ENCODE measurements at regions not wholly inside any gene's neighbourhood (a gene's known extent, or its start where the extent isn't known, plus 50 kb on each side); places are given as distances from the start of the nearest gene placed in this dataset.

GRCh38 chr2:147577998-147578380 is 266.8 kb upstream of the ACVR2A start:
- POLR2A ChIA-PET, result no interaction called here
- CTCF ChIA-PET, result no interaction called here
- H3K36me3 ChIP-seq (ENCODE audit: control insufficient read depth in 2 of 2, insufficient read depth in 1 of 2, low read length in 2 of 2), result no peaks in the 10 kb centered on the region
- no peaks in the 10 kb centered on the region for H3K4me1 ChIP-seq (ENCODE audit: control insufficient read depth, insufficient read depth, low read length)
- no peak overlapping the region for H3K4me3 ChIP-seq (ENCODE audit: low read depth, low read length)
- H3K9me3 ChIP-seq (ENCODE audit: control insufficient read depth, insufficient read depth, low read depth, low read length), result no peaks in the 10 kb centered on the region
- H3K27ac ChIP-seq (ENCODE audit: extremely low read depth, low read depth, low read length), result no peak overlapping the region
- no peak for TF ChIP-seq ZNF621 (tag by site-specific recombination; IDR thresholded peaks at IDR 0.05)
- TF ChIP-seq, protein P1, sequence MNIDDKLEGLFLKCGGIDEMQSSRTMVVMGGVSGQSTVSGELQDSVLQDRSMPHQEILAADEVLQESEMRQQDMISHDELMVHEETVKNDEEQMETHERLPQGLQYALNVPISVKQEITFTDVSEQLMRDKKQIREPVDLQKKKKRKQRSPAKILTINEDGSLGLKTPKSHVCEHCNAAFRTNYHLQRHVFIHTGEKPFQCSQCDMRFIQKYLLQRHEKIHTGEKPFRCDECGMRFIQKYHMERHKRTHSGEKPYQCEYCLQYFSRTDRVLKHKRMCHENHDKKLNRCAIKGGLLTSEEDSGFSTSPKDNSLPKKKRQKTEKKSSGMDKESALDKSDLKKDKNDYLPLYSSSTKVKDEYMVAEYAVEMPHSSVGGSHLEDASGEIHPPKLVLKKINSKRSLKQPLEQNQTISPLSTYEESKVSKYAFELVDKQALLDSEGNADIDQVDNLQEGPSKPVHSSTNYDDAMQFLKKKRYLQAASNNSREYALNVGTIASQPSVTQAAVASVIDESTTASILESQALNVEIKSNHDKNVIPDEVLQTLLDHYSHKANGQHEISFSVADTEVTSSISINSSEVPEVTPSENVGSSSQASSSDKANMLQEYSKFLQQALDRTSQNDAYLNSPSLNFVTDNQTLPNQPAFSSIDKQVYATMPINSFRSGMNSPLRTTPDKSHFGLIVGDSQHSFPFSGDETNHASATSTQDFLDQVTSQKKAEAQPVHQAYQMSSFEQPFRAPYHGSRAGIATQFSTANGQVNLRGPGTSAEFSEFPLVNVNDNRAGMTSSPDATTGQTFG (tag by site-specific recombination; IDR thresholded peaks at IDR 0.05; ENCODE audit: borderline replicate concordance), result no peak
- TF ChIP-seq ZNF19 (tag by site-specific recombination; IDR thresholded peaks at IDR 0.05; ENCODE audit: low read depth), result no peak
- TF ChIP-seq SP3 (tag by site-specific recombination; IDR thresholded peaks at IDR 0.05), result no peak
- no peak for TF ChIP-seq KLF16 (tag by site-specific recombination; IDR thresholded peaks at IDR 0.05)
- no peak for TF ChIP-seq ZNF274 (IDR thresholded peaks at IDR 0.05; ENCODE audit: low read length)
- no peak for TF ChIP-seq ZNF274 (tag by site-specific recombination; IDR thresholded peaks at IDR 0.05; ENCODE audit: borderline replicate concordance)
- TF ChIP-seq HOXC10 (CRISPR knock-in tag; IDR thresholded peaks at IDR 0.05), result no peak
- TF ChIP-seq ZNF366 (tag by site-specific recombination; conservative IDR thresholded peaks at IDR 0.05), result no peak
- TF ChIP-seq ZNF169 (tag by site-specific recombination; IDR thresholded peaks at IDR 0.05), result no peak
- no peak for TF ChIP-seq ZBTB26 (tag by site-specific recombination; optimal IDR thresholded peaks at IDR 0.05)
- TF ChIP-seq ZNF266 (tag by site-specific recombination; IDR thresholded peaks at IDR 0.05; ENCODE audit: low read depth), result no peak
- no peak for TF ChIP-seq ZNF624 (tag by site-specific recombination; IDR thresholded peaks at IDR 0.05)
- TF ChIP-seq BCL11A (tag by site-specific recombination; IDR thresholded peaks at IDR 0.05; ENCODE audit: low read depth), result no peak
- no peak for TF ChIP-seq ZSCAN18 (tag by site-specific recombination; IDR thresholded peaks at IDR 0.05)
- TF ChIP-seq, protein P2, sequence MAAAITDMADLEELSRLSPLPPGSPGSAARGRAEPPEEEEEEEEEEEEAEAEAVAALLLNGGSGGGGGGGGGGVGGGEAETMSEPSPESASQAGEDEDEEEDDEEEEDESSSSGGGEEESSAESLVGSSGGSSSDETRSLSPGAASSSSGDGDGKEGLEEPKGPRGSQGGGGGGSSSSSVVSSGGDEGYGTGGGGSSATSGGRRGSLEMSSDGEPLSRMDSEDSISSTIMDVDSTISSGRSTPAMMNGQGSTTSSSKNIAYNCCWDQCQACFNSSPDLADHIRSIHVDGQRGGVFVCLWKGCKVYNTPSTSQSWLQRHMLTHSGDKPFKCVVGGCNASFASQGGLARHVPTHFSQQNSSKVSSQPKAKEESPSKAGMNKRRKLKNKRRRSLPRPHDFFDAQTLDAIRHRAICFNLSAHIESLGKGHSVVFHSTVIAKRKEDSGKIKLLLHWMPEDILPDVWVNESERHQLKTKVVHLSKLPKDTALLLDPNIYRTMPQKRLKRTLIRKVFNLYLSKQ (tag by site-specific recombination; IDR thresholded peaks at IDR 0.05; ENCODE audit: borderline replicate concordance), result no peak

- ChIA-PET CTCF (no interaction called here), POLR2A (no interaction called here)
- H3K27ac ChIP-seq (ENCODE audit: extremely low read depth, low read depth, low read length), result no peak overlapping the region
- TF ChIP-seq ZNF624 (tag by site-specific recombination; IDR thresholded peaks at IDR 0.05), result no peak
- TF ChIP-seq ZNF335 (tag by site-specific recombination; conservative IDR thresholded peaks at IDR 0.05), result no peak
- no peak for TF ChIP-seq ZNF837 (tag by site-specific recombination; IDR thresholded peaks at IDR 0.05)
- TF ChIP-seq ZNF26 (tag by site-specific recombination; IDR thresholded peaks at IDR 0.05), result no peak
- no peak for TF ChIP-seq ZSCAN30 (tag by site-specific recombination; IDR thresholded peaks at IDR 0.05)
- TF ChIP-seq KLF1 (tag by site-specific recombination; IDR thresholded peaks at IDR 0.05), result no peak
- TF ChIP-seq ZNF157 (tag by site-specific recombination; IDR thresholded peaks at IDR 0.05), result no peak
- no peak for TF ChIP-seq YY2 (tag by site-specific recombination; IDR thresholded peaks at IDR 0.05)
- TF ChIP-seq, protein P3, sequence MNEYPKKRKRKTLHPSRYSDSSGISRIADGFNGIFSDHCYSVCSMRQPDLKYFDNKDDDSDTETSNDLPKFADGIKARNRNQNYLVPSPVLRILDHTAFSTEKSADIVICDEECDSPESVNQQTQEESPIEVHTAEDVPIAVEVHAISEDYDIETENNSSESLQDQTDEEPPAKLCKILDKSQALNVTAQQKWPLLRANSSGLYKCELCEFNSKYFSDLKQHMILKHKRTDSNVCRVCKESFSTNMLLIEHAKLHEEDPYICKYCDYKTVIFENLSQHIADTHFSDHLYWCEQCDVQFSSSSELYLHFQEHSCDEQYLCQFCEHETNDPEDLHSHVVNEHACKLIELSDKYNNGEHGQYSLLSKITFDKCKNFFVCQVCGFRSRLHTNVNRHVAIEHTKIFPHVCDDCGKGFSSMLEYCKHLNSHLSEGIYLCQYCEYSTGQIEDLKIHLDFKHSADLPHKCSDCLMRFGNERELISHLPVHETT (tag by site-specific recombination; IDR thresholded peaks at IDR 0.05), result no peak
- no peak for TF ChIP-seq ZNF138 (tag by site-specific recombination; IDR thresholded peaks at IDR 0.05; ENCODE audit: borderline replicate concordance)
- TF ChIP-seq ZNF16 (tag by site-specific recombination; IDR thresholded peaks at IDR 0.05; ENCODE audit: low read depth), result no peak
- TF ChIP-seq OSR2 (tag by site-specific recombination; IDR thresholded peaks at IDR 0.05), result no peak
Observed at GRCh38 chr2:147577323-147577997, 267.4 kb upstream of the ACVR2A start.

More at GRCh38 chr2:147577323-147577997, 267.4 kb upstream of the ACVR2A start:
- Histone ChIP-seq H3K4me1 (ENCODE audit: control insufficient read depth, insufficient read depth, low read length) (no peaks in the 10 kb centered on the region), H3K36me3 (ENCODE audit: control insufficient read depth in 2 of 2, insufficient read depth in 1 of 2, low read length in 2 of 2) (no peaks in the 10 kb centered on the region), H3K4me3 (ENCODE audit: low read depth, low read length) (no peak overlapping the region), H3K9me3 (ENCODE audit: control insufficient read depth, insufficient read depth, low read depth, low read length) (no peaks in the 10 kb centered on the region)

Data from HEK293 (cell line).